SK-N-SH (cell line): ENCODE measurements at regions not wholly inside any gene's neighbourhood (a gene's known extent, or its start where the extent isn't known, plus 50 kb on each side); places are given as distances from the start of the nearest gene placed in this dataset.

Experiments
- CHD2 ChIP-seq: fragments of 150-350 bp; IDR thresholded peaks from 2 replicates; pipeline ENCODE4 v1.6.1; 2018; ENCODE audit warnings: low read length; ENCODE audit not compliant: partially characterized antibody
- NFIC ChIP-seq: IDR thresholded peaks from 2 replicates; pipeline ENCODE4 v1.4.0; 2012; ENCODE audit warnings: borderline replicate concordance
- PBX3 ChIP-seq: IDR thresholded peaks from 2 replicates; pipeline ENCODE4; 2012
- POLR2AphosphoS5 ChIP-seq: IDR thresholded peaks from 2 replicates; pipeline ENCODE4 v1.6.1; 2012; ENCODE audit warnings: low read depth, low read length
- RAD21 ChIP-seq: IDR thresholded peaks from 2 replicates; pipeline ENCODE4 v1.6.1; 2012; ENCODE audit warnings: mild to moderate bottlenecking, low read length
- SIN3A ChIP-seq: IDR thresholded peaks from 2 replicates; pipeline ENCODE4 v1.6.1; 2012; ENCODE audit warnings: low read depth, mild to moderate bottlenecking, low read length, moderate library complexity, borderline replicate concordance
- SMC3 ChIP-seq: IDR thresholded peaks from 2 replicates; pipeline ENCODE4 v1.6.1; 2012; ENCODE audit warnings: low read depth, low read length, improper control_type of control experiment
- ZBTB33 ChIP-seq: IDR thresholded peaks from 2 replicates; pipeline ENCODE4 v1.4.0; 2012; ENCODE audit warnings: low read depth, borderline replicate concordance
- TF ChIP-seq, protein P1 (sequence below): fragments of 200-600 bp; sonication (generic); IDR thresholded peaks from 2 replicates; pipeline ENCODE4 v1.6.1; 2017; ENCODE audit warnings: antibody characterized with exemption, mild to moderate bottlenecking, moderate library complexity

- TF ChIP-seq NFIC (no peak), PBX3 (no peak), CHD2 (no peak), SMC3 (no peak), POLR2AphosphoS5 (no peak), SIN3A (no peak), ZBTB33 (no peak), RAD21 (no peak)
- TF ChIP-seq, protein P1, sequence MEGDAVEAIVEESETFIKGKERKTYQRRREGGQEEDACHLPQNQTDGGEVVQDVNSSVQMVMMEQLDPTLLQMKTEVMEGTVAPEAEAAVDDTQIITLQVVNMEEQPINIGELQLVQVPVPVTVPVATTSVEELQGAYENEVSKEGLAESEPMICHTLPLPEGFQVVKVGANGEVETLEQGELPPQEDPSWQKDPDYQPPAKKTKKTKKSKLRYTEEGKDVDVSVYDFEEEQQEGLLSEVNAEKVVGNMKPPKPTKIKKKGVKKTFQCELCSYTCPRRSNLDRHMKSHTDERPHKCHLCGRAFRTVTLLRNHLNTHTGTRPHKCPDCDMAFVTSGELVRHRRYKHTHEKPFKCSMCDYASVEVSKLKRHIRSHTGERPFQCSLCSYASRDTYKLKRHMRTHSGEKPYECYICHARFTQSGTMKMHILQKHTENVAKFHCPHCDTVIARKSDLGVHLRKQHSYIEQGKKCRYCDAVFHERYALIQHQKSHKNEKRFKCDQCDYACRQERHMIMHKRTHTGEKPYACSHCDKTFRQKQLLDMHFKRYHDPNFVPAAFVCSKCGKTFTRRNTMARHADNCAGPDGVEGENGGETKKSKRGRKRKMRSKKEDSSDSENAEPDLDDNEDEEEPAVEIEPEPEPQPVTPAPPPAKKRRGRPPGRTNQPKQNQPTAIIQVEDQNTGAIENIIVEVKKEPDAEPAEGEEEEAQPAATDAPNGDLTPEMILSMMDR = no peak
Observed at GRCh38 chr2:12196495-12196894, 450.1 kb downstream of the LPIN1 start.
